K562 (cell line): ENCODE measurements at regions not wholly inside any gene's neighbourhood (a gene's known extent, or its start where the extent isn't known, plus 50 kb on each side); places are given as distances from the start of the nearest gene placed in this dataset.

Experiments used
- ATAC-seq: fragments of 200-7000 bp; cut with Tn5 transposase; 3 replicates; pipeline ENCODE4 v1.9.1; 2020; ENCODE audit warnings: moderate library complexity
- BruUV-seq: library from RNA; stranded (reverse); fragments of 400-500 nt; replicated peaks from 2 replicates; lab custom pipeline; 2021; lab: Mats Ljungman, UMichigan
- CTCF ChIA-PET: fragments of 300-600 bp; formaldehyde crosslinking; extraction: SDS; loops from one replicate; lab custom pipeline; 2021; ENCODE audit warnings: low intra/inter-chr PET ratio; lab: Yijun Ruan, JAX
- POLR2A ChIA-PET: fragments of 300-600, 350-650 bp; sonication (Branson Sonifier 250); formaldehyde crosslinking; extraction: SDS; loops from one replicate; lab custom pipeline; 2021; ENCODE audit warnings: antibody characterized with exemption, inconsistent platforms; lab: Yijun Ruan, JAX
- DNase-seq, 4 experiments: peaks; one replicate each; pipeline versions ENCODE4 v3.0.0 to v3.0.0-alpha.2; 2011 to 2018; ENCODE audit warnings: low spot score in 3 of 4, mixed read lengths in 3 of 4; ENCODE audit errors: extremely low read depth in 1 of 4
- FAIRE-seq: peaks from 2 replicates; lab custom pipeline; 2011; peaks lifted over from hg19 to GRCh38; lab: Jason Lieb, UNC
- H2AFZ ChIP-seq: 2 replicates; pipeline ENCODE4 v1.6.0; 2011; ENCODE audit warnings: low read depth, low read length, control low read depth, inconsistent platforms
- H3K27ac ChIP-seq: fragments of 200-600 bp; 3 replicates; pipeline ENCODE4 v1.8.0; 2011; ENCODE audit warnings: low read depth, mild to moderate bottlenecking, control low read depth, inconsistent platforms, low read length, moderate library complexity, mixed read lengths; ENCODE audit errors: extremely low read depth
- H3K27me3 ChIP-seq, 2 experiments: fragments of 300-600 bp in 1 of 2; 2 replicates in 1 of 2; 3 replicates in 1 of 2; pipeline versions ENCODE4 v1.6.0 to v1.8.0; 2011; ENCODE audit warnings: inconsistent platforms in 2 of 2, low read length in 2 of 2, mild to moderate bottlenecking in 1 of 2, mixed read lengths in 1 of 2, moderate library complexity in 1 of 2; ENCODE audit not compliant: control insufficient read depth in 2 of 2, insufficient read depth in 2 of 2
- H3K36me3 ChIP-seq: fragments of 300-600 bp; 3 replicates; pipeline ENCODE4 v1.8.0; 2011; ENCODE audit warnings: mild to moderate bottlenecking, low read length, inconsistent platforms; ENCODE audit not compliant: control insufficient read depth, insufficient read depth
- H3K4me1 ChIP-seq, 2 experiments: fragments of 200-600 bp in 1 of 2; replicated peaks in 1 of 2; 2 replicates in 1 of 2; 3 replicates in 1 of 2; pipeline versions ENCODE4 v1.5.1 to v1.8.0; 2011; ENCODE audit warnings: inconsistent platforms in 2 of 2, low read length in 2 of 2, mild to moderate bottlenecking in 1 of 2, mixed read lengths in 1 of 2, moderate library complexity in 1 of 2; ENCODE audit not compliant: control insufficient read depth in 2 of 2, insufficient read depth in 2 of 2
- H3K4me2 ChIP-seq: 2 replicates; pipeline ENCODE4 v1.6.1; 2011; ENCODE audit warnings: low read length, control low read depth, inconsistent platforms, mixed read lengths; ENCODE audit not compliant: insufficient read depth
- H3K4me3 ChIP-seq: fragments of 200-600 bp; sonication (generic), shearing (Covaris generic); 2 replicates; pipeline ENCODE4 v1.5.1; 2016; ENCODE audit warnings: control low read depth, inconsistent platforms
- H3K79me2 ChIP-seq: fragments of 200-600 bp; 3 replicates; pipeline ENCODE4 v1.8.0; 2011; ENCODE audit warnings: low read length, inconsistent platforms; ENCODE audit not compliant: control insufficient read depth, insufficient read depth
- H3K9ac ChIP-seq, 2 experiments: 2 replicates each; pipeline versions ENCODE4 v1.6.0 to v1.6.1; 2011; ENCODE audit warnings: low read depth in 2 of 2, low read length in 2 of 2, control low read depth in 1 of 2, inconsistent platforms in 1 of 2, mild to moderate bottlenecking in 1 of 2, mixed read lengths in 1 of 2; ENCODE audit not compliant: insufficient read depth in 1 of 2
- H3K9me1 ChIP-seq: one replicate; pipeline ENCODE4 v1.6.0; 2011; ENCODE audit warnings: inconsistent platforms, mild to moderate bottlenecking, low read length, moderate library complexity; ENCODE audit not compliant: control insufficient read depth, insufficient read depth
- H3K9me3 ChIP-seq: replicated peaks from 2 replicates; pipeline ENCODE4 v1.5.1; 2011; ENCODE audit warnings: low read depth, low read length, inconsistent platforms; ENCODE audit not compliant: control insufficient read depth, insufficient read depth
- H4K20me1 ChIP-seq: replicated peaks from 2 replicates; pipeline ENCODE4 v1.6.1; 2011; ENCODE audit warnings: low read length, inconsistent platforms, mixed read lengths; ENCODE audit not compliant: control insufficient read depth, insufficient read depth
- DDX20 ChIP-seq: fragments of 450-650 bp; IDR thresholded peaks from 2 replicates; pipeline ENCODE4 v1.6.1; 2016; ENCODE audit warnings: missing genetic modification characterization, low read depth, mild to moderate bottlenecking, missing compliant biosample characterization, moderate library complexity
- HNRNPH1 ChIP-seq: fragments of 200-400 bp; formaldehyde crosslinking; optimal IDR thresholded peaks from 2 replicates; pipeline ENCODE3; 2017; ENCODE audit warnings: low read depth, mild to moderate bottlenecking, low read length, moderate library complexity
- KLF10 ChIP-seq: fragments of 250-450 bp; sonication (Bioruptor Pico); IDR thresholded peaks from 2 replicates; pipeline ENCODE4 v1.6.1; 2021; ENCODE audit warnings: matching md5 sums
- NELFE ChIP-seq: IDR thresholded peaks from 2 replicates; pipeline ENCODE4 v1.6.1; 2011; ENCODE audit warnings: mild to moderate bottlenecking; ENCODE audit not compliant: insufficient read depth, insufficient read length
- NR2F6 ChIP-seq: fragments of 450-650 bp; formaldehyde crosslinking; IDR thresholded peaks from 2 replicates; pipeline ENCODE4 v1.4.0; 2020; ENCODE audit warnings: mild to moderate bottlenecking
- PHTF2 ChIP-seq: fragments of 250-450 bp; sonication (Bioruptor Pico); IDR thresholded peaks from 2 replicates; pipeline ENCODE4 v1.5.0; 2021; ENCODE audit warnings: mild to moderate bottlenecking
- PRPF4 ChIP-seq: fragments of 200-400 bp; formaldehyde crosslinking; IDR thresholded peaks from one replicate; pipeline ENCODE4 v1.6.1; 2017; ENCODE audit warnings: low read length, low read depth, mild to moderate bottlenecking; ENCODE audit not compliant: insufficient read depth, poor library complexity, severe bottlenecking
- ZNF239 ChIP-seq: fragments of 250-450 bp; sonication (Bioruptor Pico); IDR thresholded peaks from 2 replicates; pipeline ENCODE4 v1.4.0; 2020; ENCODE audit warnings: mild to moderate bottlenecking
- ZNF408 ChIP-seq: fragments of 250-450 bp; sonication (Bioruptor Pico); IDR thresholded peaks from 2 replicates; pipeline ENCODE4 v1.4.0; 2020; ENCODE audit warnings: low read depth, mild to moderate bottlenecking, moderate library complexity
- ZNF561 ChIP-seq: fragments of 450-650 bp; formaldehyde crosslinking; conservative IDR thresholded peaks from 2 replicates; pipeline ENCODE4 v1.4.0; 2020; ENCODE audit warnings: mild to moderate bottlenecking, moderate library complexity
- ZZZ3 ChIP-seq: fragments of 450-650 bp; IDR thresholded peaks from 2 replicates; pipeline ENCODE4 v1.6.1; 2016; ENCODE audit warnings: antibody characterized with exemption, mild to moderate bottlenecking, moderate library complexity
- in situ Hi-C: fragments of 300-500 bp; cut with MboI; formaldehyde crosslinking; loops from 4 replicates; pipeline ENCODE4 v1.15.0; 2018; ENCODE audit warnings: inconsistent platforms, mixed read lengths
- intact Hi-C: fragments of 100-400 bp; cut with micrococcal nuclease; formaldehyde crosslinking; loops from 2 replicates; pipeline ENCODE4 v1.14.2; 2022
- TF ChIP-seq, protein P1 (sequence below): fragments of 250-450 bp; sonication (Bioruptor Pico); IDR thresholded peaks from 2 replicates; pipeline ENCODE4 v1.4.0; 2020
- TF ChIP-seq, protein P2 (sequence below): sonication (generic); formaldehyde crosslinking; IDR thresholded peaks from 2 replicates; pipeline ENCODE4 v1.8.1; 2023; ENCODE audit warnings: mild to moderate bottlenecking, missing genetic modification reagents
- TF ChIP-seq, protein P3 (sequence below): fragments of 250-450 bp; sonication (Bioruptor Pico); IDR thresholded peaks from 2 replicates; pipeline ENCODE4 v1.5.1; 2021; ENCODE audit warnings: mild to moderate bottlenecking
- TF ChIP-seq, protein P4 (sequence below): fragments of 250-450 bp; sonication (Bioruptor Pico); IDR thresholded peaks from 2 replicates; pipeline ENCODE4 v1.8.0; 2021; ENCODE audit warnings: moderate library complexity, mild to moderate bottlenecking, inconsistent platforms

DNA sequence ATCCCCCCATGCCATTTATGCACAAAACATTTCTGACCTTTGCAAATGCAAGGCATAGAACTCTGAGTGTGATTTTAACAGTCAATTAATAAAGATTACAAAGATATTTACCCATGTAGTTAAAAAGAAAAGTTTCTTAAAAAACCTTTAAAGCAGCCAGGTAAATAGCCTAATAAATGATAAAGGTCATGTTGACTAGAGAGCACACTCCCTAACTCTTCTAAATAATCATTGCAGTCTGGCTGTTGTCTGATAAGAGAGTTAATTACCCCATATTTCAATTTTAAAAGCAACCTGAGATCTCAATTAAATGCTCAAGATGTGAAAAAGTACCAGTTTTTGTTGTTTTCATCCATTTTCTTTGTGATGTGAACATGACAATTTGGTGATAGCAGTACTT lies 291.5 kb upstream of the SMIM31 start:
- TF ChIP-seq, protein P1, sequence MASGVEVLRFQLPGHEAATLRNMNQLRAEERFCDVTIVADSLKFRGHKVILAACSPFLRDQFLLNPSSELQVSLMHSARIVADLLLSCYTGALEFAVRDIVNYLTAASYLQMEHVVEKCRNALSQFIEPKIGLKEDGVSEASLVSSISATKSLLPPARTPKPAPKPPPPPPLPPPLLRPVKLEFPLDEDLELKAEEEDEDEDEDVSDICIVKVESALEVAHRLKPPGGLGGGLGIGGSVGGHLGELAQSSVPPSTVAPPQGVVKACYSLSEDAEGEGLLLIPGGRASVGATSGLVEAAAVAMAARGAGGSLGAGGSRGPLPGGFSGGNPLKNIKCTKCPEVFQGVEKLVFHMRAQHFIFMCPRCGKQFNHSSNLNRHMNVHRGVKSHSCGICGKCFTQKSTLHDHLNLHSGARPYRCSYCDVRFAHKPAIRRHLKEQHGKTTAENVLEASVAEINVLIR: no peak
- TF ChIP-seq, protein P2, sequence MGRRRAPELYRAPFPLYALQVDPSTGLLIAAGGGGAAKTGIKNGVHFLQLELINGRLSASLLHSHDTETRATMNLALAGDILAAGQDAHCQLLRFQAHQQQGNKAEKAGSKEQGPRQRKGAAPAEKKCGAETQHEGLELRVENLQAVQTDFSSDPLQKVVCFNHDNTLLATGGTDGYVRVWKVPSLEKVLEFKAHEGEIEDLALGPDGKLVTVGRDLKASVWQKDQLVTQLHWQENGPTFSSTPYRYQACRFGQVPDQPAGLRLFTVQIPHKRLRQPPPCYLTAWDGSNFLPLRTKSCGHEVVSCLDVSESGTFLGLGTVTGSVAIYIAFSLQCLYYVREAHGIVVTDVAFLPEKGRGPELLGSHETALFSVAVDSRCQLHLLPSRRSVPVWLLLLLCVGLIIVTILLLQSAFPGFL: no peak
- TF ChIP-seq HNRNPH1 (no peak), ZNF408 (CRISPR knock-in tag) (no peak), NELFE (no peak), PRPF4 (no peak), ZZZ3 (no peak), ZNF239 (no peak), KLF10 (CRISPR knock-in tag) (no peak), NR2F6 (CRISPR knock-in tag) (no peak), DDX20 (no peak), ZNF561 (CRISPR knock-in tag) (no peak), PHTF2 (CRISPR knock-in tag) (no peak)
- TF ChIP-seq, protein P3, sequence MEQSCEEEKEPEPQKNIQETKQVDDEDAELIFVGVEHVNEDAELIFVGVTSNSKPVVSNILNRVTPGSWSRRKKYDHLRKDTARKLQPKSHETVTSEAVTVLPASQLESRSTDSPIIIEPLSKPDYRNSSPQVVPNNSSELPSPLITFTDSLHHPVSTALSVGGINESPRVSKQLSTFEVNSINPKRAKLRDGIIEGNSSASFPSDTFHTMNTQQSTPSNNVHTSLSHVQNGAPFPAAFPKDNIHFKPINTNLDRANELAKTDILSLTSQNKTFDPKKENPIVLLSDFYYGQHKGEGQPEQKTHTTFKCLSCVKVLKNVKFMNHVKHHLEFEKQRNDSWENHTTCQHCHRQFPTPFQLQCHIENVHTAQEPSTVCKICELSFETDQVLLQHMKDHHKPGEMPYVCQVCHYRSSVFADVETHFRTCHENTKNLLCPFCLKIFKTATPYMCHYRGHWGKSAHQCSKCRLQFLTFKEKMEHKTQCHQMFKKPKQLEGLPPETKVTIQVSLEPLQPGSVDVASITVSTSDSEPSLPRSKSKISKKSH (CRISPR knock-in tag): no peak
- TF ChIP-seq, protein P4, sequence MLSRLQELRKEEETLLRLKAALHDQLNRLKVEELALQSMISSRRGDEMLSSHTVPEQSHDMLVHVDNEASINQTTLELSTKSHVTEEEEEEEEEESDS: no peak
- intact Hi-C loops: no loop called here
- no peak overlapping the region for H2AFZ ChIP-seq
- no peak overlapping the region for H3K9ac ChIP-seq
- H3K9me1 ChIP-seq: no peaks in the 10 kb centered on the region
- no peaks in the 10 kb centered on the region for H3K27me3 ChIP-seq
- in situ Hi-C loops: no loop called here
- DNase-seq (no peak), ATAC-seq (no peak), FAIRE-seq (no peak)
- H3K79me2 ChIP-seq: no peaks in the 10 kb centered on the region
- no peaks in the 10 kb centered on the region for H3K36me3 ChIP-seq
- BruUV-seq: no TSS peak
- no peaks in the 10 kb centered on the region for H4K20me1 ChIP-seq
- no peaks in the 10 kb centered on the region for H3K4me1 ChIP-seq
- ChIA-PET POLR2A (no interaction called here), CTCF (no interaction called here)
- H3K4me3 ChIP-seq: no peak overlapping the region
- H3K27ac ChIP-seq: no peak overlapping the region
- H3K4me2 ChIP-seq: no peak overlapping the region
- H3K9me3 ChIP-seq: no peaks in the 10 kb centered on the region; the same call in 1 of the 2 replicates
